GM12874 (cell line): ENCODE measurements at regions not wholly inside any gene's neighbourhood (a gene's known extent, or its start where the extent isn't known, plus 50 kb on each side); places are given as distances from the start of the nearest gene placed in this dataset.

ENCODE experiments used
- TF ChIP-seq, protein P1 (sequence below): IDR thresholded peaks from 2 replicates; pipeline ENCODE4 v1.5.1; 2011; ENCODE audit warnings: low read depth, mild to moderate bottlenecking, control low read depth, low read length, moderate library complexity; ENCODE audit not compliant: insufficient read depth

DNA sequence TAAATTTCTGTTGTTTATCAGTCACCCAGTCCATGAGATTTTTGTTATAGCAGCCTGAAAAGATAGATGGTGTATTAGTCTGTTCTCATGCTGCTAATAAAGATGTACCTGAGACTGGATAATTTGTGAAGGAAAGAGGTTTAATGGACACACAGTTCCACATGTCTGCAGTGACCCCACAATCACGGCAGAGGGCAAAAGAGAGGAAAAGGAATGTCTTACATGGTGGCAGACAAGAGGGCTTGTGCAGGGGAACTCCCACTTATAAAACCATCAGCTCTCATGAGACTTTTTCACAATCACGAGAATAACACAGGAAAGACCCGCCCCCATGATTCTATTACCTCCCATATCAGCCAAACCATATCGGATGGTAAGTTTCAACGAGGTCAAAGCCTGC lies 309.2 kb downstream of the LIG4 start:
- TF ChIP-seq, protein P1, sequence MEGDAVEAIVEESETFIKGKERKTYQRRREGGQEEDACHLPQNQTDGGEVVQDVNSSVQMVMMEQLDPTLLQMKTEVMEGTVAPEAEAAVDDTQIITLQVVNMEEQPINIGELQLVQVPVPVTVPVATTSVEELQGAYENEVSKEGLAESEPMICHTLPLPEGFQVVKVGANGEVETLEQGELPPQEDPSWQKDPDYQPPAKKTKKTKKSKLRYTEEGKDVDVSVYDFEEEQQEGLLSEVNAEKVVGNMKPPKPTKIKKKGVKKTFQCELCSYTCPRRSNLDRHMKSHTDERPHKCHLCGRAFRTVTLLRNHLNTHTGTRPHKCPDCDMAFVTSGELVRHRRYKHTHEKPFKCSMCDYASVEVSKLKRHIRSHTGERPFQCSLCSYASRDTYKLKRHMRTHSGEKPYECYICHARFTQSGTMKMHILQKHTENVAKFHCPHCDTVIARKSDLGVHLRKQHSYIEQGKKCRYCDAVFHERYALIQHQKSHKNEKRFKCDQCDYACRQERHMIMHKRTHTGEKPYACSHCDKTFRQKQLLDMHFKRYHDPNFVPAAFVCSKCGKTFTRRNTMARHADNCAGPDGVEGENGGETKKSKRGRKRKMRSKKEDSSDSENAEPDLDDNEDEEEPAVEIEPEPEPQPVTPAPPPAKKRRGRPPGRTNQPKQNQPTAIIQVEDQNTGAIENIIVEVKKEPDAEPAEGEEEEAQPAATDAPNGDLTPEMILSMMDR = no peak

DNA sequence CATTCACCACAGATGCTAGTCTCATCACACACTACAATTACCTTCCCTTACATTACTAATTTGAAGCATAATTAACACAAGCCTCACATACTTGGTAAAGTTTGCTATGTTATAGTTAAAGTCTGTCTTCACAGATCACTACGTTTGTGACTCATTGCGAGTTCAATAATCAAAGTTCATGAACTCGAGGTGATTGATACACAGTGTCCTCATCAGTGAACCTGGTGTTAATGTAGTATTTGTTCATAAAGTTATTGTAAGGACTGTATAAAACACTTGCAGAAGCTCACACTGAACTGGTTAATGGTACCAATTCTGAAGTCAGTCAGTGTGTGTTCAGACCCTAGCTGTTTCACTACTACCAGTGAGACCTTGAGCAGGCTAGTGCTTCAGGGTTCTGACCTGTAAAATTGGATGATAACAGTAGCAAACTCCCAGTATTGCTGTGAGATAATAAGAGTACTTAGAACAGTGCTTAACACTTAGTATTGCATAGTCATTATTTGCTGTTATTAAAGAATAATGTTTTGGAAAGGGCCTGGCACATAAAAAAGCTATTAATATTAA lies 313.3 kb downstream of the LIG4 start:
- TF ChIP-seq, protein P1 = no peak

DNA sequence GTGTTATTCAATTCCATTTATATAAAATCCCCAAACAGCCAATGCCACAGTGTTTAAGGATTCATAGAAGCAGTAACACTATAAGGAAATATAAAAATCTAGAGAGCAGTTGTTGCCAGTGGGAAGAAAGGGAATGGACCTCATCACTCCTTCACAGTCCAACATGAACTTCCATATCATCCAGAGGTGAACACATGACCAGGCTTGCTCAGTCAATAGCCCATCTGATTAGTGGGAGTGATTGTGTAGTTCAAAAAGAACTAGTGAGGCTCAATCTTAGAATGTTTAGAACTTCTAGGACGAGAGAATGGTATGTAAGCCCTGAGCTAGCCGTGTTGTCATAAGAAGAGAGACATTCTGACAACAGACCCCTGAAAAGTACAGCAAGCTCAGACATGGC lies 314.1 kb downstream of the LIG4 start:
- TF ChIP-seq, protein P1 = no peak

DNA sequence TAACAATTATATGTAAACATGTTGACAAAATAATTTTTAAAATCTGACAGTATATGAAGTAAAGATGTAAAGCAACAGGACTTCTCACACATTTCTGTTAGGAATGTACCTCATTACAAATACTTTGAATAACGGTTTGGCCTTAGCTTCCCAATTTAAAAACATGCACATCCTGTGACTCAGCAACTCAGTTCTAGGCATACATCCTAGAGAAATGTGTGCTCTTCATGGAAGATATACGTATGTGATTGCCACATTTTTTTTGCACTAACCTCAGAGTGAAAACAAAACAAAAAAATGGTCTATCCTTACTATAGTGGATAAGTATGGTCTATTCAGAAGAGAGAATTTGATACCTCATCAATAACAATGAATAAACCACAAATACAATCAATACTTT lies 314.6 kb downstream of the LIG4 start:
- TF ChIP-seq, protein P1 = no peak

DNA sequence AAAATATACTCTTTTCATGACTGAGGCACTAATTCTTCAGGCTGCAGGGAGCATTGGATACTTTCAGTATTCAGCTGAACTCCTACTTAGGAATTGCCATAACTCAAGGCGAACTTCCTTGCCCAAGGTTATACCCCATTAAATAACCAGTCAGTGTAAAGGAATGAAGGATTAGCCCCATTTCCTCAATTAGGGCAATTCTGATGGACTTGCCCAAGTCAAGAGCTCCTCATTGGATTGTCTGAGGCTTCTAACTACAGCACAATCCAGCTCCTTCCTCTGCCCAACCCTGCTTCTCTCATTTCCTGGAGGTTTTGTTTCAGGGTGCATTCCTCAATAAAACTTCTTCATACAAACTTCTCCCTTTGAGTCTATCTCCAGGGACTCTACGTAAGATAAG lies 329.2 kb downstream of the LIG4 start:
- TF ChIP-seq, protein P1 = no peak

DNA sequence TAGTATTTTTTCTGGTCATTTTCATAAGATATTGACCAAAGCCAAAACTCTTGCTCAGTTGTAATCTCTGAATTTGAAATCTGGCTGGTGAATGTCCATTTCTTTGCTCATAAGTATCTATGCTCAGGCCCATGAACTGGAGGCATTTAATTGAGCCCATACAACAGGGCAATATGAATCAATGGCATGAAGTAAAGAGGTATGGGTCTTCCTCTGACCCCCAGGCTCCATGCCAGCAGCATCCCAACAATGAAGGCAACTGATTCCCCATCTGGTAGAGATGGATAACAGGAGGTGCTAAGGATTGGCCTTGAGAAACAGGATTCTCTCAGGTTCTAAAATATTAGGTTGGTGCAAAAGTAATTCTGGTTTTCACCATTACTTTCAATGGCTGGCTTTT lies 330.8 kb downstream of the LIG4 start:
- TF ChIP-seq, protein P1 = no peak

DNA sequence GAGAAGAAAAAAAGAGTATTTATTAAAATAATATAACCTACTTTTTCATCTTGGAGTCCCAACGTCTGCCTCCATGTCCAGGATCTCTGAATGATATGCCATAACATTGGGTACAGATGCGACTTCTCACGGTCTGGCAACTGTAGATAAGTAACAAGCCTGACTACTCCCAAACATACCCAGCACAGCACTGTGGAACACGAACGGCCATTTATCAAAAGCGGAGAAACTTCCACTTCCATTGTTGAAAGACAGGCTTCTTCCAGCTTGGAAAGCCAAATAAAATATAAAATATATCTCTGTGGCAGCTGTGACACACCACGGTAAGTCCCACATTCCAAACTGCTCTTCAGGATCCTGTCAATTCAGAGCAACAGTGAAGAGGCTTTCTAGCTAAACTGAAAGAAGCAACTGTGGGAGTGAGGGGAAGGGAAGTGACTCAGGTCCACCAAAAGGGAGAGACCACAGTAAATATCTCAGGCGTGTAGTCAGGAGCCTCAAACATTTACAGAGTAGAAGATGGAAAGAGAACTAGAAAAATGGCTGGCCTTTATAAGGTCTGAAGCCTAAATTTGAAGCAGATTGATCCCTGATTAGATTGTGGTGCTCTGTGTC lies 331.7 kb downstream of the LIG4 start:
- TF ChIP-seq, protein P1 = no peak
